BJ (cell line): ENCODE measurements at regions not wholly inside any gene's neighbourhood (a gene's known extent, or its start where the extent isn't known, plus 50 kb on each side); places are given as distances from the start of the nearest gene placed in this dataset.
A peak's percentile ranks its signal among the peaks of the same experiment; 100 is the strongest.
"Not testable (repeated sequence)": the region's sequence is repeated elsewhere in the genome, so short reads cannot be mapped to it uniquely, and the experiment has no call there.

Source experiments
- CTCF ChIA-PET: fragments of 350-600 bp; formaldehyde crosslinking; extraction: SDS; loops from one replicate; lab custom pipeline; 2021; ENCODE audit warnings: antibody characterized with exemption, inconsistent platforms; lab: Yijun Ruan, JAX
- POLR2A ChIA-PET: fragments of 300-600 bp; sonication (Branson Sonifier 250); formaldehyde crosslinking; extraction: SDS; loops from one replicate; lab custom pipeline; 2021; ENCODE audit warnings: antibody characterized with exemption; lab: Charles Lee
- DNase-seq: peaks from one replicate; pipeline ENCODE4 v3.0.0-alpha.2; 2011; ENCODE audit warnings: low read depth
- H3K27me3 ChIP-seq: 2 replicates; pipeline ENCODE4 v1.6.0; 2011; ENCODE audit warnings: low read length; ENCODE audit not compliant: control insufficient read depth, insufficient read depth
- H3K36me3 ChIP-seq: 2 replicates; pipeline ENCODE4 v1.5.1; 2011; ENCODE audit warnings: low read length; ENCODE audit not compliant: control insufficient read depth, insufficient read depth
- H3K4me3 ChIP-seq: 2 replicates; pipeline ENCODE4 v1.5.1; 2011; ENCODE audit warnings: low read depth, mild to moderate bottlenecking, control low read depth, low read length
- CTCF ChIP-seq: IDR thresholded peaks from 2 replicates; pipeline ENCODE4 v1.5.1; 2011; ENCODE audit warnings: low read depth, mild to moderate bottlenecking, control low read depth, inconsistent platforms, low read length, moderate library complexity; ENCODE audit not compliant: insufficient read depth

- ChIA-PET CTCF (interaction anchor here (0.5 to 1.3 kb wide), 4 partner anchors 25 to 1104 kb away, joined by 3 read pairs; no protein-coding TSS in a partner anchor), POLR2A (no interaction called here)
- no peak for DNase-seq
These were observed 206.3 kb upstream of the HAAO start for GRCh38 chr2:42998721-42999120.

GRCh38 chr2:42996528-42996927 lies 204.1 kb upstream of the HAAO start:
- H3K27me3 ChIP-seq, result no peaks in the 10 kb centered on the region
- POLR2A ChIA-PET, result no interaction called here
- no peak overlapping the region for H3K4me3 ChIP-seq
- no peaks in the 10 kb centered on the region for H3K36me3 ChIP-seq
- DNase-seq, result no peak
- TF ChIP-seq CTCF, result no peak
- CTCF ChIA-PET, result no interaction called here

More at GRCh38 chr2:42998721-42999120, 206.3 kb upstream of the HAAO start:
- no peak for TF ChIP-seq CTCF
- Histone ChIP-seq H3K4me3 (no peak overlapping the region), H3K27me3 (no peaks in the 10 kb centered on the region; the same call in 1 of the 2 replicates), H3K36me3 (no peaks in the 10 kb centered on the region)

- ChIA-PET CTCF (no interaction called here), POLR2A (no interaction called here)
- TF ChIP-seq CTCF, result no peak
- Histone ChIP-seq H3K36me3 (no peaks in the 10 kb centered on the region), H3K4me3 (no peak overlapping the region), H3K27me3 (no peaks in the 10 kb centered on the region)
- DNase-seq, result no peak
These were observed 203.5 kb upstream of the HAAO start for GRCh38 chr2:42995752-42996422.

- H3K4me3 ChIP-seq, H3K36me3 ChIP-seq, POLR2A ChIA-PET, H3K27me3 ChIP-seq, CTCF ChIA-PET, DNase-seq: not testable (repeated sequence)
These were observed 197.1 kb upstream of the HAAO start for GRCh38 chr2:42989283-42990081.

GRCh38 chr2:42988055-42988454 lies 195.7 kb upstream of the HAAO start:
- H3K4me3 ChIP-seq, H3K27me3 ChIP-seq, DNase-seq, POLR2A ChIA-PET, H3K36me3 ChIP-seq: not testable (repeated sequence)
- CTCF ChIA-PET, result interaction anchor here (1.1 to 1.9 kb wide), 3 partner anchors 13 to 238 kb away, joined by 3 to 7 read pairs (median 5); partner anchors contain the start of gene ZFP36L2

GRCh38 chr2:42987112-42987922 lies 194.9 kb upstream of the HAAO start:
- peak; percentile 53 for DNase-seq
- Histone ChIP-seq H3K36me3 (no peaks in the 10 kb centered on the region), H3K27me3 (no peaks in the 10 kb centered on the region), H3K4me3 (no peak overlapping the region)
- CTCF ChIA-PET, result interaction anchor here (0.8 to 2.1 kb wide), 7 partner anchors 12 to 242 kb away, joined by 3 to 7 read pairs (median 4); partner anchors contain the start of gene ZFP36L2
- no peak for TF ChIP-seq CTCF
- POLR2A ChIA-PET, result interaction anchor here (0.9 to 1.2 kb wide), 2 partner anchors 54 to 236 kb away, joined by 3 to 5 read pairs; no protein-coding TSS in a partner anchor
